Common myeloid progenitor, CD34-positive (primary cell): ENCODE measurements at regions not wholly inside any gene's neighbourhood (a gene's known extent, or its start where the extent isn't known, plus 50 kb on each side); places are given as distances from the start of the nearest gene placed in this dataset.

ENCODE experiments used
- CTCF ChIA-PET: fragments of 350-600 bp; sonication (Branson Sonifier 250); formaldehyde crosslinking; loops from one replicate; lab custom pipeline; 2021; ENCODE audit warnings: antibody characterized with exemption; lab: Charles Lee
- POLR2A ChIA-PET: fragments of 350-600 bp; sonication (Branson Sonifier 250); formaldehyde crosslinking; loops from one replicate; lab custom pipeline; 2021; ENCODE audit warnings: antibody characterized with exemption; lab: Charles Lee
- DNase-seq, 3 donors: peaks; one replicate each; pipeline versions ENCODE4 v3.0.0 to v3.0.0-alpha.2; 2013
- H3K27ac ChIP-seq, 2 experiments: 1 replicate in 1 of 2; 2 replicates in 1 of 2; pipeline ENCODE4 v1.7.0; 2013; ENCODE audit warnings: inconsistent platforms in 2 of 2, low read length in 2 of 2, mild to moderate bottlenecking in 2 of 2, low read depth in 1 of 2, moderate library complexity in 1 of 2; ENCODE audit not compliant: severe bottlenecking in 2 of 2, insufficient read depth in 1 of 2, poor library complexity in 1 of 2
- H3K27me3 ChIP-seq, 5 experiments: replicated peaks in 2 of 5; 1 replicate in 3 of 5; 2 replicates in 2 of 5; pipeline versions ENCODE4 v1.6.1 to v1.7.0; 2013; ENCODE audit warnings: low read length in 4 of 5, mild to moderate bottlenecking in 2 of 5, moderate library complexity in 2 of 5, inconsistent platforms in 1 of 5; ENCODE audit not compliant: insufficient read depth in 5 of 5, control insufficient read depth in 4 of 5
- H3K36me3 ChIP-seq, 4 experiments: 1 replicate in 2 of 4; 2 replicates in 2 of 4; pipeline versions ENCODE4 v1.6.1 to v1.7.0; 2013; ENCODE audit warnings: low read length in 3 of 4, control low read depth in 1 of 4, mild to moderate bottlenecking in 1 of 4; ENCODE audit not compliant: control insufficient read depth in 4 of 4, insufficient read depth in 4 of 4
- H3K4me1 ChIP-seq, 4 experiments: 1 replicate in 3 of 4; 2 replicates in 1 of 4; pipeline versions ENCODE4 v1.6.1 to v1.7.1; 2013; ENCODE audit warnings: low read length in 3 of 4, mild to moderate bottlenecking in 3 of 4, control low read depth in 1 of 4, inconsistent platforms in 1 of 4, moderate library complexity in 1 of 4; ENCODE audit not compliant: control insufficient read depth in 4 of 4, insufficient read depth in 4 of 4; ENCODE audit errors: control extremely low read depth in 1 of 4
- H3K4me3 ChIP-seq, 7 experiments: 1 replicate in 4 of 7; 2 replicates in 3 of 7; pipeline versions ENCODE4 v1.5.1 to v1.7.0; 2013; ENCODE audit warnings: mild to moderate bottlenecking in 7 of 7, low read length in 6 of 7, moderate library complexity in 6 of 7, inconsistent platforms in 2 of 7, low read depth in 2 of 7, control low read depth in 1 of 7; ENCODE audit not compliant: insufficient read depth in 4 of 7, control insufficient read depth in 1 of 7; ENCODE audit errors: extremely low read depth in 1 of 7
- H3K9me3 ChIP-seq, 5 experiments: 1 replicate in 4 of 5; 2 replicates in 1 of 5; pipeline versions ENCODE4 v1.6.1 to v1.7.1; 2013; ENCODE audit warnings: low read length in 4 of 5, mild to moderate bottlenecking in 2 of 5, inconsistent platforms in 1 of 5, low read depth in 1 of 5, moderate library complexity in 1 of 5; ENCODE audit not compliant: control insufficient read depth in 4 of 5, insufficient read depth in 2 of 5; ENCODE audit errors: control extremely low read depth in 1 of 5
- WGBS: methylation state at CpG from one replicate; pipeline ENCODE4 v1.1.5; 2013; ENCODE audit not compliant: insufficient coverage; 5-methylcytosine and 5-hydroxymethylcytosine counted together

DNA sequence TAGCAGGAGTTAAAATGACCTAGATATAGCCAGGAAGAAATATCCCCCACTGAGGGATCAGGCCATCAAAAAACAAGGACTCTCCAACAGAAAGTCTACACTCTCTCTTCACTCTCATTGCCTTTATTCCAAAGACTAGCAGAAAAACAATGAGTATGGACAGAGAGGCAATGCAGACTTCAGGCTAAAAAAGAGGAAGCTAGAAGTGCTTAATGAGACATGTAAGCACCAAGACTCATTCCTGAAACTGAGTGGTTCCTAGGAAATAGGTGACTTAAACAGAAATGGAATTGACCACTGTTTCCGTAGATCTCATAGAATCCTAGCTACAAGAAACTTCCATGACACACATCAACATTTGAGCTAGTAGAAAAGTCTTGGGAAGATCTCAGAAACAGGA, 387.3 kb downstream of the KDM5D start:
- WGBS, result no CpG with 5 or more reads among the region's 1 CpG
- H3K27ac ChIP-seq, result no peak overlapping the region
- H3K4me1 ChIP-seq, result no peaks in the 10 kb centered on the region
- DNase-seq, result no peak
- no peaks in the 10 kb centered on the region for H3K36me3 ChIP-seq
- POLR2A ChIA-PET, result no interaction called here
- no peaks in the 10 kb centered on the region for H3K9me3 ChIP-seq
- CTCF ChIA-PET, result no interaction called here
- H3K4me3 ChIP-seq, result no peak overlapping the region
- no peaks in the 10 kb centered on the region for H3K27me3 ChIP-seq

DNA sequence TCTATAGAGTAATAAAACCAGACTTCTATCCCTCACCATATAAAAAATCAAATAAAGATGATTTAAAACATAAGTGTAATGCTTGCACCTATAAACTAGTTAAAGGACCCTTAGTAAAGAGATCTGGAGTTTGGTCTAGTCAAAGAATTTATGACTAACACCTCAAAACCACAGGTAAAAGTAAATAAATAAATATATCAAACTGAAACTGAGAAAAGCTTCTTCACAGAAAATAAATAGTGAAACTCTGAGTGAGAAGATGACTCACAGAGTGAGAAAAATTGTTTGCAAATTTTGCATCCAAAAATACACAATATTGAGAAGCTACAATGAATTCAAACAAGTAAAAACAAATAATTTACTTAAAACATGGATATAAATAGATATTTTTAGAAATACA, 387.8 kb downstream of the KDM5D start:
- Histone ChIP-seq H3K4me3 (no peak overlapping the region), H3K9me3 (no peaks in the 10 kb centered on the region), H3K27ac (no peak overlapping the region), H3K4me1 (no peaks in the 10 kb centered on the region), H3K27me3 (no peaks in the 10 kb centered on the region), H3K36me3 (no peaks in the 10 kb centered on the region)
- no peak for DNase-seq
- ChIA-PET CTCF (no interaction called here), POLR2A (no interaction called here)

DNA sequence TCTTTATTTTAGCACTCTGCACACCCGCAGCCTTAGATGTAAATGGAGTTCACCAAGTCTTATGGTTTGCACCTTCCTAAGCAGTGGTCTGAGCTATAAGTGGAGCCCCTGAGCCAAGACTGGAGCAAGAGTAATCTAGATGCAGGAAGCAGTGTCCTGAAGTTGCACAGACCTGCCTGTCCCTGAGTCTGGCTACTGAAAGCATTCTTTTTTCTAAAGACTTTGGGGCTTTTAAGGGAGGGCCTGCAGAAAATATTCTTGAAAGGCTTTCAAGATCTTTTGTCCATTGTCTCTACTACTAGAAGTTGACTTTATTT, 389.7 kb downstream of the KDM5D start:
- Histone ChIP-seq H3K36me3 (no peaks in the 10 kb centered on the region), H3K4me1 (no peaks in the 10 kb centered on the region), H3K27me3 (no peaks in the 10 kb centered on the region), H3K9me3 (no peaks in the 10 kb centered on the region), H3K4me3 (no peak overlapping the region), H3K27ac (no peak overlapping the region)
- DNase-seq, result no peak
- POLR2A ChIA-PET, result no interaction called here
- CTCF ChIA-PET, result no interaction called here
- WGBS, result no CpG with 5 or more reads among the region's 1 CpG

DNA sequence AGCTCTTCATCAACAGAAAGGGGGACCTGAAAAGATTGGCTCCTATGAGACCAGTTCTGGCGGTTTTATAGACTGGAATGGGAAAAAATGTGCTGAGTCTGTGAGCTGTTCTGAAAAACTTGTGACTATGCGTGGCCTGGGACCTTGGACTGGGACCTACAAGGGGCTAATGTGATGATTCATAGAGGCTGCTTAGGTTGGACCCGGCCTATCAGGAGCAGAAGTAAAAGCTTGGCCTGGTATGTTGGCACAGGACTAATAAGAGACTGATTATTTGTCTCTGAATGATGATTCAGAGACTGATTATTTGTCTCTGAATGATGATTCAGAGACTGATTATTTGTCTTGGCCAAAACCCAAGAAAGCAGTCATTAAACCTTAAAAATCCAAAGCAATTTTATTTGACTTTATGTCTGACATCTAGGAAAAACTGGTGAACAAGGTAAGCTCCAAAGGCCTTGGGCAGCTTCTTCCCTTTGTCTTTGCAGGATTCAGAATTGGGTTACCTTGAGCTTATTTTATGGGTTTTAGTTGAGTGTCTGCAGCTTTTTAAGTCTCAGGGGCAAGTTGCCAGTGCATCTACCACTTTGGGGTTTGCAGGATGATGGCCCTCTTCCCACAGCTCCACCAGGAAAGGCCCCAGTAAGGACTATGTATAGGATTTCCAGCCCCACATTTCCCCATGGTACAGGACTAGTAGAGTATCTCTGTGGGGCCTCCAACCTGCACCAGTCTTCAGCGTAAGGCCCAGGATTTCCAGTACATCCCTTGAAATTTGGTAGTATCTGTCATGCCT, 390.3 kb downstream of the KDM5D start:
- H3K4me3 ChIP-seq, result no peak overlapping the region
- no peak for DNase-seq
- ChIA-PET CTCF (no interaction called here), POLR2A (no interaction called here)
- H3K4me1 ChIP-seq, result no peaks in the 10 kb centered on the region
- H3K36me3 ChIP-seq, result no peaks in the 10 kb centered on the region
- WGBS, result no CpG with 5 or more reads among the region's 4 CpGs
- no peak overlapping the region for H3K27ac ChIP-seq
- H3K9me3 ChIP-seq, result no peaks in the 10 kb centered on the region
- H3K27me3 ChIP-seq, result no peaks in the 10 kb centered on the region

DNA sequence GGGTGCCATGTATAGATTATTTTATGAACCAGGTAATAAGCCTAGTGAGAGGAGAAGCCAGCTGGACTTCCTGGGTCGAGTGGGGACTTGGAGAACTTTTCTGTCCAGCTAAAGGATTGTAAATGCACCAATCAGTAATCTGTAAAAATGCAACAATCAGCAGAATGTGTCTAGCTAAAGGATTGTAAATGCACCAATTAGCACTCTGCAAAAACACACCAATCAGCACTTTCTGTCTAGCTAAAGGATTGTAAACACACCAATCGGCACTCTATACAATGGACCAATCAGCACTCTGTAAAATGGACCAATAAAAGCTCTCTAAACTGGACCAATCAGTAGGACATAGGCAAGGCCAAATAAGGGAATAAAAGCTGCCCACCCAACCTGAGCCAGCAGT, 392.9 kb downstream of the KDM5D start:
- Histone ChIP-seq H3K9me3 (no peaks in the 10 kb centered on the region), H3K27me3 (no peaks in the 10 kb centered on the region), H3K27ac (no peak overlapping the region), H3K4me1 (no peaks in the 10 kb centered on the region), H3K4me3 (no peak overlapping the region), H3K36me3 (no peaks in the 10 kb centered on the region)
- DNase-seq, result no peak
- CTCF ChIA-PET, result no interaction called here
- no CpG with 5 or more reads among the region's 2 CpGs for WGBS
- POLR2A ChIA-PET, result no interaction called here

DNA sequence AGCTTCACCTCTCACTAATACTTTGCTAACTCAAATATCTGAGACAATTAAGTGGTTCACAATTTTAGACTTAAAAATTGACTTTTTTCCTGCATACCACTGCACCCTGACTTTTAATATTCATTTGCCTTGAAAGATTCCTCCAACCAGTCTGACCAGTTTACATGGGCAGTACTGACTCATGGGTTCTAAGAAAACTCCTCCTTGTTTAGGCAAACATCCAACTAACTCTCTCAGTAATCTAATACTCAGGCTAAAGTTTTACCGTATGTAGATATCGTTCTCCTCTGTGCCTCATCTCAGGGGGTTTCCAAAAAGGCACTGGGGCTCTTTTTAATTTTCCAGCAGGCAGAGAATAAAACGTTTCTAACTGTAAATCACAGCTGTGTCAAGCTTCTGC, 422.8 kb downstream of the KDM5D start:
- no peaks in the 10 kb centered on the region for H3K4me1 ChIP-seq
- ChIA-PET POLR2A (no interaction called here), CTCF (no interaction called here)
- no CpG with 5 or more reads among the region's 3 CpGs for WGBS
- no peak for DNase-seq
- peaks cover 0 to 9% (median 0%) of the 10 kb centered on the region in 5 experiments for H3K9me3 ChIP-seq
- H3K27ac ChIP-seq, result no peak overlapping the region
- H3K4me3 ChIP-seq, result no peak overlapping the region
- H3K36me3 ChIP-seq, result no peaks in the 10 kb centered on the region
- H3K27me3 ChIP-seq, result no peaks in the 10 kb centered on the region

DNA sequence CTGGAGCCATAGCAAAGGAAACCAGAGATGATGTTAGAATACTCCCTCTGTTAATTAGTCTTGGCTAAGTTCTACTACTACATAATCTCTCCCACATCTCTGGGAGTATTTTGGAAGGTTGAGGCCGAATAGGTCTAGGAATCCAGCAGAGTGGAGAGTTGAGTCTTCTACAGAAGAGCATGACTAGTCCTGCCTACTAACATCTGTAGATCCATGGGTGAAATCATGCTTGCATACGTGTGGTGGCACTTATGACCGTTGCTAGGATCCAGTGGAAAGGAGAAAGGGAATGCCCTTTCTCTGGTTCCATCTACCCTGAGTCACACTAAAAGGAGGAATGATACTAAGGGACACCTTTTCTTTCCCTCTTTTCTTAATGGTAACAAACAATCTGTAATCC, 425.4 kb downstream of the KDM5D start:
- H3K9me3 ChIP-seq, result peaks cover 0 to 9% (median 0%) of the 10 kb centered on the region in 5 experiments
- no peaks in the 10 kb centered on the region for H3K4me1 ChIP-seq
- H3K27me3 ChIP-seq, result no peaks in the 10 kb centered on the region
- no peak overlapping the region for H3K27ac ChIP-seq
- CTCF ChIA-PET, result no interaction called here
- no CpG with 5 or more reads among the region's 3 CpGs for WGBS
- no peaks in the 10 kb centered on the region for H3K36me3 ChIP-seq
- POLR2A ChIA-PET, result no interaction called here
- no peak overlapping the region for H3K4me3 ChIP-seq
- no peak for DNase-seq
